ENCODE measurements at regions not wholly inside any gene's neighbourhood (a gene's known extent, or its start where the extent isn't known, plus 50 kb on each side); places are given as distances from the start of the nearest gene placed in this dataset.

GRCh38 chr13:50219743-50220142 lies 204.5 kb downstream of the KCNRG start:
- 97 to 100% methylated on average over 3 of the region's 3 CpGs for WGBS, 2 donors
- no peak overlapping the region for H3K9ac ChIP-seq (ENCODE audit: insufficient read depth in 1 of 2, low read length in 2 of 2)
- peaks cover 0 to 2% (median 0%) of the 10 kb centered on the region in 4 donors for H3K9me3 ChIP-seq (ENCODE audit: control insufficient read depth in 4 of 4, insufficient read depth in 3 of 4, low read length in 3 of 4)
- no peak overlapping the region for H3K27ac ChIP-seq (ENCODE audit: low read depth in 1 of 2, low read length in 1 of 2)
- no peak for DNase-seq
- H3K27me3 ChIP-seq (ENCODE audit: control insufficient read depth in 3 of 3, insufficient read depth in 3 of 3, low read length in 2 of 3) = no peaks in the 10 kb centered on the region
- ATAC-seq (ENCODE audit: insufficient read depth, low FRiP score) = no peak
- no peak overlapping the region for H3K4me3 ChIP-seq
- no peak for TF ChIP-seq CTCF (IDR thresholded peaks at IDR 0.05; ENCODE audit: control extremely low read depth, extremely low read depth)
- no peaks in the 10 kb centered on the region for H3K36me3 ChIP-seq (ENCODE audit: control insufficient read depth in 4 of 4, insufficient read depth in 4 of 4, low read length in 4 of 4)
- H3K4me1 ChIP-seq (ENCODE audit: control insufficient read depth in 5 of 5, insufficient read depth in 5 of 5, low read length in 5 of 5) = peaks cover 0 to 12% (median 0%) of the 10 kb centered on the region in 5 donors

GRCh38 chr13:50220938-50221337 lies 205.7 kb downstream of the KCNRG start:
- Histone ChIP-seq H3K36me3 (ENCODE audit: control insufficient read depth in 4 of 4, insufficient read depth in 4 of 4, low read length in 4 of 4) (no peaks in the 10 kb centered on the region), H3K27me3 (ENCODE audit: control insufficient read depth in 3 of 3, insufficient read depth in 3 of 3, low read length in 2 of 3) (no peaks in the 10 kb centered on the region), H3K27ac (ENCODE audit: low read depth in 1 of 2, low read length in 1 of 2) (no peak overlapping the region), H3K4me1 (ENCODE audit: control insufficient read depth in 5 of 5, insufficient read depth in 5 of 5, low read length in 5 of 5) (peaks cover 0 to 12% (median 0%) of the 10 kb centered on the region in 5 donors), H3K4me3 (no peak overlapping the region), H3K9ac (ENCODE audit: insufficient read depth in 1 of 2, low read length in 2 of 2) (no peak overlapping the region), H3K9me3 (ENCODE audit: control insufficient read depth in 4 of 4, insufficient read depth in 3 of 4, low read length in 3 of 4) (peaks cover 0 to 2% (median 0%) of the 10 kb centered on the region in 4 donors)
- TF ChIP-seq CTCF (IDR thresholded peaks at IDR 0.05; ENCODE audit: control extremely low read depth, extremely low read depth) = no peak
- DNase-seq (no peak), ATAC-seq (ENCODE audit: insufficient read depth, low FRiP score) (no peak)
- WGBS, 2 donors = 46 to 59% methylated on average over 4 of the region's 4 CpGs

GRCh38 chr13:50222569-50223332 lies 207.5 kb downstream of the KCNRG start:
- 21 to 25% methylated on average over 13 of the region's 13 CpGs for WGBS, 2 donors
- Histone ChIP-seq H3K27ac (ENCODE audit: low read depth in 1 of 2, low read length in 1 of 2) (peak overlapping the region in 1 of 2 donors; percentile 90), H3K36me3 (ENCODE audit: control insufficient read depth in 4 of 4, insufficient read depth in 4 of 4, low read length in 4 of 4) (no peaks in the 10 kb centered on the region)

More at GRCh38 chr13:50222569-50223332, 207.5 kb downstream of the KCNRG start:
- Histone ChIP-seq H3K4me1 (ENCODE audit: control insufficient read depth in 5 of 5, insufficient read depth in 5 of 5, low read length in 5 of 5) (peaks cover 0 to 12% (median 0%) of the 10 kb centered on the region in 5 donors), H3K4me3 (no peak overlapping the region), H3K9me3 (ENCODE audit: control insufficient read depth in 4 of 4, insufficient read depth in 3 of 4, low read length in 3 of 4) (peaks cover 0 to under 1% (median 0%) of the 10 kb centered on the region in 4 donors), H3K27me3 (ENCODE audit: control insufficient read depth in 3 of 3, insufficient read depth in 3 of 3, low read length in 2 of 3) (no peaks in the 10 kb centered on the region), H3K9ac (ENCODE audit: insufficient read depth in 1 of 2, low read length in 2 of 2) (peak overlapping the region in 1 of 2 donors; percentile 37)
- TF ChIP-seq CTCF (IDR thresholded peaks at IDR 0.05; ENCODE audit: control extremely low read depth, extremely low read depth) = no peak
- DNase-seq (peak; percentile 64 to 75 (median 65)), ATAC-seq (ENCODE audit: insufficient read depth, low FRiP score) (peak; percentile 75)

Data from lung (tissue), 11 donors.